ENCODE measurements at regions not wholly inside any gene's neighbourhood (a gene's known extent, or its start where the extent isn't known, plus 50 kb on each side); places are given as distances from the start of the nearest gene placed in this dataset.

DNA sequence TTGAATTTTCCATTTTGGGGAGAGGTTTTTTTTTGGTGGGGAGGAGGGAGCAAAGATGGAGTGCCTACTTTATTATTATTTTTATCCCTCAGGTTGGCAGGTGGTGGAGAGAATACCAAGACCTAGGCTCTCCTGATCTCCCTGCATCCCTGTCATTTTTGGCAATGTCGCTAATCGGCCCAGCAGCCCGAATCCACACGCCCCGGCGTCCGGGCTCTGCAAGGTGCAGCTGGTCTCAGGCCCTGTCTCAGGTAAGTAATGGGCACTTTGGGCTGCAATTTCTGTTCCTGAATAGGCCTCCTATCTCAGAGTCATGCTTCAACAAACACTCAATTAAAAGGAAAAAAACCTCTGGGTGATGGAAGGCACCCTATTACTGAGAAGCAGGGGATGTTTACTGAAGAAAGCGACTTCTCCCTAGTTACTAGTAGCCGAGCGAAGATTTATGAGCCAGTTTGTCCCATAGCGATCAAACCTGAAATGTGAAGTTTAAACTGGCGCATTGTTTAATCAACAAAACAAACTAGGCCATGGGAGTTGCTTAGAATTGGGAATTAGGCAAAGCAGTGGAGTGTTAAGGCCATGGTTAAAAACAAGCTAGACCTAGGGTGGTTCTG lies 137.8 kb downstream of the RWDD3 start:
- no peak for TF ChIP-seq POLR2AphosphoS5 (IDR thresholded peaks at IDR 0.05)
- no peak for TF ChIP-seq POLR2A (IDR thresholded peaks at IDR 0.05)
- TF ChIP-seq, protein P1, sequence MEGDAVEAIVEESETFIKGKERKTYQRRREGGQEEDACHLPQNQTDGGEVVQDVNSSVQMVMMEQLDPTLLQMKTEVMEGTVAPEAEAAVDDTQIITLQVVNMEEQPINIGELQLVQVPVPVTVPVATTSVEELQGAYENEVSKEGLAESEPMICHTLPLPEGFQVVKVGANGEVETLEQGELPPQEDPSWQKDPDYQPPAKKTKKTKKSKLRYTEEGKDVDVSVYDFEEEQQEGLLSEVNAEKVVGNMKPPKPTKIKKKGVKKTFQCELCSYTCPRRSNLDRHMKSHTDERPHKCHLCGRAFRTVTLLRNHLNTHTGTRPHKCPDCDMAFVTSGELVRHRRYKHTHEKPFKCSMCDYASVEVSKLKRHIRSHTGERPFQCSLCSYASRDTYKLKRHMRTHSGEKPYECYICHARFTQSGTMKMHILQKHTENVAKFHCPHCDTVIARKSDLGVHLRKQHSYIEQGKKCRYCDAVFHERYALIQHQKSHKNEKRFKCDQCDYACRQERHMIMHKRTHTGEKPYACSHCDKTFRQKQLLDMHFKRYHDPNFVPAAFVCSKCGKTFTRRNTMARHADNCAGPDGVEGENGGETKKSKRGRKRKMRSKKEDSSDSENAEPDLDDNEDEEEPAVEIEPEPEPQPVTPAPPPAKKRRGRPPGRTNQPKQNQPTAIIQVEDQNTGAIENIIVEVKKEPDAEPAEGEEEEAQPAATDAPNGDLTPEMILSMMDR (IDR thresholded peaks at IDR 0.05), result no peak
